Testis (tissue), 2 donors: ENCODE measurements at regions not wholly inside any gene's neighbourhood (a gene's known extent, or its start where the extent isn't known, plus 50 kb on each side); places are given as distances from the start of the nearest gene placed in this dataset.

ENCODE experiments used
- DNase-seq: peaks from one replicate; pipeline ENCODE4 v3.0.0-alpha.2; 2019
- H3K27ac ChIP-seq, 2 donors: fragments of 200-600 bp; sonication (generic); one replicate each; pipeline ENCODE4 v1.5.1; 2019
- H3K27me3 ChIP-seq: fragments of 200-600 bp; sonication (generic); one replicate; pipeline ENCODE4 v1.5.1; 2019
- H3K36me3 ChIP-seq: fragments of 200-600 bp; sonication (generic); one replicate; pipeline ENCODE4 v1.5.1; 2017; ENCODE audit warnings: low read depth; ENCODE audit errors: missing control alignments
- H3K4me1 ChIP-seq: fragments of 200-600 bp; sonication (generic); one replicate; pipeline ENCODE4 v1.5.1; 2019
- H3K4me3 ChIP-seq, 2 donors: fragments of 200-600 bp; sonication (generic); one replicate each; pipeline ENCODE4 v1.5.1; 2017 to 2019
- H3K9me3 ChIP-seq: fragments of 200-600 bp; sonication (generic); one replicate; pipeline ENCODE4 v1.5.1; 2017
- CTCF ChIP-seq, 3 experiments: fragments of 450-650 bp in 2 of 3; fragments of 200-600 bp in 1 of 3; sonication (generic) in 1 of 3; IDR thresholded peaks; one replicate each; pipeline ENCODE4 v1.5.1; 2016 to 2019; ENCODE audit warnings: antibody characterized with exemption in 3 of 3, mild to moderate bottlenecking in 2 of 3, moderate library complexity in 1 of 3
- POLR2A ChIP-seq: fragments of 450-650 bp; IDR thresholded peaks from one replicate; pipeline ENCODE4 v1.6.1; 2017; ENCODE audit warnings: antibody characterized with exemption, mild to moderate bottlenecking, moderate library complexity
- WGBS, 2 donors: methylation state at CpG; one replicate each; pipeline ENCODE4 v1.1.5; 2018; 5-methylcytosine and 5-hydroxymethylcytosine counted together
- intact Hi-C: fragments of 100-400 bp; cut with DNase I; formaldehyde crosslinking; loops from one replicate; pipeline ENCODE4 v1.15.1; 2023; ENCODE audit warnings: low total_unique reads

- H3K27me3 ChIP-seq: no peaks in the 10 kb centered on the region
- no peak overlapping the region for H3K27ac ChIP-seq
- no peak overlapping the region for H3K4me3 ChIP-seq
- 60 to 70% methylated on average over 7 of the region's 7 CpGs for WGBS, 2 donors
- H3K36me3 ChIP-seq: no peaks in the 10 kb centered on the region
- intact Hi-C loops: no loop called here
- H3K9me3 ChIP-seq: no peaks in the 10 kb centered on the region
- DNase-seq: no peak
- no peaks in the 10 kb centered on the region for H3K4me1 ChIP-seq
- TF ChIP-seq CTCF (IDR thresholded peaks at IDR 0.05): no peak
- TF ChIP-seq POLR2A: no peak
These were observed 109.4 kb downstream of the TMEM174 start for GRCh38 chr5:73282383-73282782.

GRCh38 chr5:73280821-73281746 lies 108.1 kb downstream of the TMEM174 start:
- 66 to 68% methylated on average over 20 of the region's 20 CpGs for WGBS, 2 donors
- Histone ChIP-seq H3K4me3 (no peak overlapping the region), H3K9me3 (no peaks in the 10 kb centered on the region), H3K27ac (no peak overlapping the region), H3K36me3 (no peaks in the 10 kb centered on the region), H3K27me3 (no peaks in the 10 kb centered on the region), H3K4me1 (no peaks in the 10 kb centered on the region)
- intact Hi-C loops: no loop called here
- no peak for TF ChIP-seq CTCF (IDR thresholded peaks at IDR 0.05)
- TF ChIP-seq POLR2A: no peak
- no peak for DNase-seq

- H3K27me3 ChIP-seq: no peaks in the 10 kb centered on the region
- H3K36me3 ChIP-seq: no peaks in the 10 kb centered on the region
- no peaks in the 10 kb centered on the region for H3K4me1 ChIP-seq
- H3K4me3 ChIP-seq: no peak overlapping the region
- intact Hi-C loops: no loop called here
- TF ChIP-seq POLR2A: no peak
- no peak for TF ChIP-seq CTCF (IDR thresholded peaks at IDR 0.05)
- no peaks in the 10 kb centered on the region for H3K9me3 ChIP-seq
- DNase-seq: no peak
- no peak overlapping the region for H3K27ac ChIP-seq
- 78 to 82% methylated on average over 2 of the region's 2 CpGs for WGBS, 2 donors
These were observed 107.4 kb downstream of the TMEM174 start for GRCh38 chr5:73280386-73280785.

GRCh38 chr5:73279805-73280204 lies 106.8 kb downstream of the TMEM174 start:
- intact Hi-C loops: no loop called here
- H3K27ac ChIP-seq: no peak overlapping the region
- no peak overlapping the region for H3K4me3 ChIP-seq
- no peak for DNase-seq
- WGBS, 2 donors: 78 to 82% methylated on average over 1 of the region's 1 CpG
- no peaks in the 10 kb centered on the region for H3K27me3 ChIP-seq
- TF ChIP-seq POLR2A: no peak
- no peak for TF ChIP-seq CTCF (IDR thresholded peaks at IDR 0.05)
- H3K4me1 ChIP-seq: no peaks in the 10 kb centered on the region
- no peaks in the 10 kb centered on the region for H3K9me3 ChIP-seq
- H3K36me3 ChIP-seq: no peaks in the 10 kb centered on the region

- Histone ChIP-seq H3K4me3 (no peak overlapping the region), H3K36me3 (no peaks in the 10 kb centered on the region), H3K9me3 (no peaks in the 10 kb centered on the region), H3K4me1 (no peaks in the 10 kb centered on the region), H3K27ac (no peak overlapping the region), H3K27me3 (no peaks in the 10 kb centered on the region)
- 86 to 88% methylated on average over 6 of the region's 6 CpGs for WGBS, 2 donors
- DNase-seq: no peak
- TF ChIP-seq POLR2A: no peak
- TF ChIP-seq CTCF (IDR thresholded peaks at IDR 0.05): no peak
- intact Hi-C loops: no loop called here
These were observed 105.7 kb downstream of the TMEM174 start for GRCh38 chr5:73278693-73279092.
